ENCODE measurements at regions not wholly inside any gene's neighbourhood (a gene's known extent, or its start where the extent isn't known, plus 50 kb on each side); places are given as distances from the start of the nearest gene placed in this dataset.

GRCh38 chr1:74818241-74818640, 85.3 kb downstream of the TYW3 start:
- FAIRE-seq: no peak
- TF ChIP-seq TAF1 (IDR thresholded peaks at IDR 0.05; ENCODE audit: low read depth, low read length) (no peak), POLR2A (IDR thresholded peaks at IDR 0.05; ENCODE audit: low read depth, low read length) (no peak), PAX5 (IDR thresholded peaks at IDR 0.05; ENCODE audit: insufficient read depth, low read length, severe bottlenecking) (no peak), SPI1 (IDR thresholded peaks at IDR 0.05; ENCODE audit: low read depth, low read length) (no peak), POLR2AphosphoS5 (IDR thresholded peaks at IDR 0.05; ENCODE audit: low read depth, low read length) (no peak), POU2F2 (IDR thresholded peaks at IDR 0.05; ENCODE audit: low read depth, low read length) (no peak)
- no peak for DNase-seq (ENCODE audit: insufficient read length, low spot score)

GRCh38 chr1:74818661-74819456, 85.9 kb downstream of the TYW3 start:
- no peak for DNase-seq (ENCODE audit: insufficient read length, low spot score)
- FAIRE-seq: no peak

GRCh38 chr1:74822851-74823401, 90.0 kb downstream of the TYW3 start:
- DNase-seq (ENCODE audit: insufficient read length, low spot score) (no peak), FAIRE-seq (no peak)
- TF ChIP-seq SPI1 (IDR thresholded peaks at IDR 0.05; ENCODE audit: low read depth, low read length) (no peak), POLR2A (IDR thresholded peaks at IDR 0.05; ENCODE audit: low read depth, low read length) (no peak), POLR2AphosphoS5 (IDR thresholded peaks at IDR 0.05; ENCODE audit: low read depth, low read length) (no peak), PAX5 (IDR thresholded peaks at IDR 0.05; ENCODE audit: insufficient read depth, low read length, severe bottlenecking) (no peak), TAF1 (IDR thresholded peaks at IDR 0.05; ENCODE audit: low read depth, low read length) (no peak), POU2F2 (IDR thresholded peaks at IDR 0.05; ENCODE audit: low read depth, low read length) (no peak)

More at GRCh38 chr1:74818661-74819456, 85.9 kb downstream of the TYW3 start:
- TF ChIP-seq POU2F2 (IDR thresholded peaks at IDR 0.05; ENCODE audit: low read depth, low read length): no peak
- TF ChIP-seq POLR2A (IDR thresholded peaks at IDR 0.05; ENCODE audit: low read depth, low read length): no peak
- no peak for TF ChIP-seq TAF1 (IDR thresholded peaks at IDR 0.05; ENCODE audit: low read depth, low read length)
- no peak for TF ChIP-seq PAX5 (IDR thresholded peaks at IDR 0.05; ENCODE audit: insufficient read depth, low read length, severe bottlenecking)
- no peak for TF ChIP-seq SPI1 (IDR thresholded peaks at IDR 0.05; ENCODE audit: low read depth, low read length)
- no peak for TF ChIP-seq POLR2AphosphoS5 (IDR thresholded peaks at IDR 0.05; ENCODE audit: low read depth, low read length)

- peak; percentile 60 for TF ChIP-seq SPI1 (IDR thresholded peaks at IDR 0.05; ENCODE audit: low read depth, low read length)
- TF ChIP-seq POLR2AphosphoS5 (IDR thresholded peaks at IDR 0.05; ENCODE audit: low read depth, low read length): no peak
- DNase-seq (ENCODE audit: insufficient read length, low spot score) (no peak), FAIRE-seq (no peak)
Measured at GRCh38 chr1:74824497-74825107, 91.7 kb downstream of the TYW3 start.

- no peak for FAIRE-seq
- TF ChIP-seq TAF1 (IDR thresholded peaks at IDR 0.05; ENCODE audit: low read depth, low read length): no peak
- TF ChIP-seq PAX5 (IDR thresholded peaks at IDR 0.05; ENCODE audit: insufficient read depth, low read length, severe bottlenecking): no peak
- TF ChIP-seq SPI1 (IDR thresholded peaks at IDR 0.05; ENCODE audit: low read depth, low read length): no peak
- no peak for TF ChIP-seq POLR2AphosphoS5 (IDR thresholded peaks at IDR 0.05; ENCODE audit: low read depth, low read length)
- TF ChIP-seq POU2F2 (IDR thresholded peaks at IDR 0.05; ENCODE audit: low read depth, low read length): no peak
- no peak for TF ChIP-seq POLR2A (IDR thresholded peaks at IDR 0.05; ENCODE audit: low read depth, low read length)
- no peak for DNase-seq (ENCODE audit: insufficient read length, low spot score)
Measured at GRCh38 chr1:74830766-74831165, 97.8 kb downstream of the TYW3 start.

DNA sequence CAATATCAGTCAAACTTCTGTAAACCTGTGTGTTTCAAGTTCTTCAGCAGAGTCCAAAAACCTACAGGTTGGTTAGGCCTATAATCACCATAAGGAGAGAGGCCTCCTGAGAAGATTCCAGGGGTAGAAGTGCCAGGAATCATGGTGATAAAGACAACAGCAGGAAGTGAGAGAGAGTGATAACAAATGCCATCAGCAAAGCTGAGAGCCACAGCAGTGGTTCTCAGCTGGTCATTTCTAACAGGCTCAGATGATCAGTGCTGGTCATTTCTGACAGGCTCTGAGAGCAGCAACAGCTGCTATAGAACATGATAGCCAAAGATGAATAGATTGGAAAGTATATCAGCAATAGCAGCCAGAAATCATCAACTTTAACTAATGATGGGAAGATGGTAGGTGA, 101.3 kb downstream of the TYW3 start:
- no peak for FAIRE-seq
- TF ChIP-seq POLR2A (IDR thresholded peaks at IDR 0.05; ENCODE audit: low read depth, low read length) (no peak), POLR2AphosphoS5 (IDR thresholded peaks at IDR 0.05; ENCODE audit: low read depth, low read length) (no peak), SPI1 (IDR thresholded peaks at IDR 0.05; ENCODE audit: low read depth, low read length) (no peak), PAX5 (IDR thresholded peaks at IDR 0.05; ENCODE audit: insufficient read depth, low read length, severe bottlenecking) (no peak), POU2F2 (IDR thresholded peaks at IDR 0.05; ENCODE audit: low read depth, low read length) (no peak), TAF1 (IDR thresholded peaks at IDR 0.05; ENCODE audit: low read depth, low read length) (no peak)

DNA sequence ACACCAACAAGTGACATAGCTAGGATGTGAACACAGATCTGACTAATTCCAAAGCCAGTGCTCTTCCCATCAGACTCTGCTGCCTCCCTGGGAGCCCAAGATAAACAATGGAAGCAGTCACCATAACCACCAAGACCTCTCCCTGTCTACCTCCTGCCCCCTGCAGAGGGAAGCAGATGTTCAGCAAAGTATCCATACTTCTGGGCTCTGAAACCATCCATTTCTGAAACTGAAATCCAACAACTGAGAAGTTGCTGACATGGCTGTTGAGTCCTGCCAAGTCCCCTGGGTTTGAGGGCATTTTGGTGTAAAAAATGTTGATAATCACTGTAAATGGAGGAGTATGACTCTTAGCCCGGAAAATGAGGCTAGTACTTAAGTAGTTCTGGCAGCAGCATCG, 102.1 kb downstream of the TYW3 start:
- no peak for FAIRE-seq
- no peak for DNase-seq (ENCODE audit: insufficient read length, low spot score)

More for the DNA sequence above, 101.3 kb downstream of the TYW3 start:
- DNase-seq (ENCODE audit: insufficient read length, low spot score): no peak

DNA sequence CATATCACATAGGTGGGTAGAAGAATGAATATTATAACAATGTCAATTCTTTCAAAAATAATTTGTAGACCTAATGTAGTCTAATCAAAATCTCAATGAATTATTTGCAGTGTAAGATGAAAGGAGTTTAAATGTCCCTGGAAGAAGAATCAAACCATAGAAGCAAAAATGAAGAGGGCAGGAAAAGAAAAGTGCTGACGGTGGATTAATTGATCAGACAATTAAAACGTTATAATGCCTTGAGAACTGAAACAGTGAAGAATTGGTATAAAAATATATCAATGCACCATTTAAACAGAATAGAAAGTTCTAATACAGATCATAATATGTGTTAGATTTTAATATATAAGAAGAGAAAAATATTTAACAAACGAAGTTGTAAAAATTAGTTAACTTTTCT, 109.8 kb downstream of the TYW3 start:
- no peak for TF ChIP-seq PAX5 (IDR thresholded peaks at IDR 0.05; ENCODE audit: insufficient read depth, low read length, severe bottlenecking)
- TF ChIP-seq SPI1 (IDR thresholded peaks at IDR 0.05; ENCODE audit: low read depth, low read length): no peak
- no peak for TF ChIP-seq TAF1 (IDR thresholded peaks at IDR 0.05; ENCODE audit: low read depth, low read length)
- no peak for TF ChIP-seq POLR2A (IDR thresholded peaks at IDR 0.05; ENCODE audit: low read depth, low read length)
- TF ChIP-seq POLR2AphosphoS5 (IDR thresholded peaks at IDR 0.05; ENCODE audit: low read depth, low read length): no peak
- TF ChIP-seq POU2F2 (IDR thresholded peaks at IDR 0.05; ENCODE audit: low read depth, low read length): no peak
- DNase-seq (ENCODE audit: insufficient read length, low spot score) (no peak), FAIRE-seq (no peak)

More for the DNA sequence above, 102.1 kb downstream of the TYW3 start:
- TF ChIP-seq PAX5 (IDR thresholded peaks at IDR 0.05; ENCODE audit: insufficient read depth, low read length, severe bottlenecking) (no peak), SPI1 (IDR thresholded peaks at IDR 0.05; ENCODE audit: low read depth, low read length) (no peak), TAF1 (IDR thresholded peaks at IDR 0.05; ENCODE audit: low read depth, low read length) (no peak), POLR2AphosphoS5 (IDR thresholded peaks at IDR 0.05; ENCODE audit: low read depth, low read length) (no peak), POU2F2 (IDR thresholded peaks at IDR 0.05; ENCODE audit: low read depth, low read length) (no peak), POLR2A (IDR thresholded peaks at IDR 0.05; ENCODE audit: low read depth, low read length) (no peak)

DNA sequence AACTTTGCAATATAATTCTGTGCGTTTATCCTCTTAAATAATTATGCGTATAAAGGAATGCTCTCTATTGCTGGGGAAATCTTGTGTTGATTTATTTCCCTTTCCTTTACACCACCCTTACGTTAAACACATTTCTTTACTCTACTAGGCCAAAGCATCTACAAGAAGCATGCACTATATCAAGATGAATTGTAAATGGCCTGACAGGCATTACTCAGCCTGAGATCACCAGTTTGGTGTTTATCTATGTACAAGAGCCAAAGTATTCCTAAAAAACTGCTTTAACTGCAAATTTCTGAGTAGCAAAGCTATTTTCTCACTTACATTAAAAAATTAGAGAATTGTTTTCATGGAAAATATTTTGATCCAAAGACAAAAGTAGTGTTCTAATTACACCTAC, 114.8 kb downstream of the TYW3 start:
- DNase-seq (ENCODE audit: insufficient read length, low spot score): no peak
- FAIRE-seq: no peak
- no peak for TF ChIP-seq PAX5 (IDR thresholded peaks at IDR 0.05; ENCODE audit: insufficient read depth, low read length, severe bottlenecking)
- TF ChIP-seq POLR2AphosphoS5 (IDR thresholded peaks at IDR 0.05; ENCODE audit: low read depth, low read length): no peak
- TF ChIP-seq SPI1 (IDR thresholded peaks at IDR 0.05; ENCODE audit: low read depth, low read length): no peak
- TF ChIP-seq POU2F2 (IDR thresholded peaks at IDR 0.05; ENCODE audit: low read depth, low read length): no peak
- no peak for TF ChIP-seq TAF1 (IDR thresholded peaks at IDR 0.05; ENCODE audit: low read depth, low read length)
- TF ChIP-seq POLR2A (IDR thresholded peaks at IDR 0.05; ENCODE audit: low read depth, low read length): no peak
